ENCODE measurements at regions not wholly inside any gene's neighbourhood (a gene's known extent, or its start where the extent isn't known, plus 50 kb on each side); places are given as distances from the start of the nearest gene placed in this dataset.

- TF ChIP-seq CTCF (IDR thresholded peaks at IDR 0.05) (no peak), POLR2A (IDR thresholded peaks at IDR 0.05) (no peak), POLR2AphosphoS5 (IDR thresholded peaks at IDR 0.05) (no peak), EP300 (IDR thresholded peaks at IDR 0.05; ENCODE audit: low read depth) (no peak)
Observed at GRCh38 chr3:72675243-72675642, 173.0 kb downstream of the SHQ1 start.

Data from transverse colon (tissue), 4 donors.